Glutamatergic neuron (in vitro differentiated cells): ENCODE measurements at regions not wholly inside any gene's neighbourhood (a gene's known extent, or its start where the extent isn't known, plus 50 kb on each side); places are given as distances from the start of the nearest gene placed in this dataset.

ENCODE experiments used
- DNase-seq: peaks from one replicate; pipeline ENCODE4 v3.0.0; 2022
- H3K27ac Mint-ChIP-seq: one replicate; pipeline ENCODE4 v1.8.0; 2020; ENCODE audit warnings: mild to moderate bottlenecking, mixed read lengths, inconsistent platforms; ENCODE audit not compliant: unreplicated experiment
- H3K27me3 Mint-ChIP-seq: one replicate; pipeline ENCODE4 v1.8.0; 2020; ENCODE audit warnings: mild to moderate bottlenecking, moderate library complexity, mixed read lengths, inconsistent platforms; ENCODE audit not compliant: unreplicated experiment
- H3K36me3 Mint-ChIP-seq: one replicate; pipeline ENCODE4 v1.8.0; 2020; ENCODE audit warnings: mild to moderate bottlenecking, mixed read lengths, inconsistent platforms; ENCODE audit not compliant: unreplicated experiment
- H3K4me1 Mint-ChIP-seq: one replicate; pipeline ENCODE4 v1.8.0; 2020; ENCODE audit warnings: mild to moderate bottlenecking, low read depth, mixed read lengths, inconsistent platforms; ENCODE audit not compliant: unreplicated experiment
- H3K4me3 Mint-ChIP-seq: one replicate; pipeline ENCODE4 v1.8.0; 2020; ENCODE audit warnings: mild to moderate bottlenecking, mixed read lengths, inconsistent platforms; ENCODE audit not compliant: unreplicated experiment
- H3K9me3 Mint-ChIP-seq: one replicate; pipeline ENCODE4 v1.8.0; 2020; ENCODE audit warnings: mild to moderate bottlenecking, moderate library complexity, mixed read lengths, inconsistent platforms; ENCODE audit not compliant: unreplicated experiment
- CTCF ChIP-seq: fragments of 200-600 bp; sonication (generic); IDR thresholded peaks from one replicate; pipeline ENCODE4 v1.5.0; 2021; ENCODE audit not compliant: partially characterized antibody, unreplicated experiment

GRCh38 chr11:69396948-69397307, 84.5 kb upstream of the LINC01488 start:
- TF ChIP-seq CTCF, result no peak
- no peak overlapping the region for H3K4me3 Mint-ChIP-seq
- peaks cover 17% of the 10 kb centered on the region for H3K36me3 Mint-ChIP-seq
- peaks cover 4% of the 10 kb centered on the region for H3K27me3 Mint-ChIP-seq
- peaks cover 10% of the 10 kb centered on the region for H3K9me3 Mint-ChIP-seq
- no peaks in the 10 kb centered on the region for H3K4me1 Mint-ChIP-seq
- no peak overlapping the region for H3K27ac Mint-ChIP-seq
- no peak for DNase-seq

DNA sequence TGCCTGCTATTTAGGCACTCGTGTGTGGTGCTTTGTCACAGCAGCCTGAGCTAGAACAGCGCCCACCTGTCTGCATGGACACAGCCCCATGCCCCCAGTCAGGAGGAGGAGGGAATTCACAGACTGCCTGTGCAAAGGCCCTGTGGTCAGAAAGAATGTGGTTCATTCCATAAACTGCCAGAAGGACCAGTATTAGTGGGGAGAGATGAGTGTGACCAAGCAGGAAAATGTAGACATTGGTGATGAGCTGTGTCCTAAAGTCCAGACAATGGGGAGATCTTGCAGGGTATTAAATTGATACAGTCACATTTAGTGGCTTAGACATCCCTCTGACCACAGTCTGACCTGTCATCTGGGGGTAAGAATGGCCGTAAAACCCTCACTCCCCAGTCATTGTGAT, 83.7 kb upstream of the LINC01488 start:
- Mint-ChIP-seq H3K4me1 (no peaks in the 10 kb centered on the region), H3K4me3 (no peak overlapping the region), H3K9me3 (peaks cover 7% of the 10 kb centered on the region), H3K36me3 (peaks cover 18% of the 10 kb centered on the region), H3K27me3 (peaks cover 4% of the 10 kb centered on the region), H3K27ac (no peak overlapping the region)
- no peak for DNase-seq
- no peak for TF ChIP-seq CTCF

- DNase-seq, result no peak
- no peaks in the 10 kb centered on the region for H3K4me1 Mint-ChIP-seq
- peaks cover 25% of the 10 kb centered on the region for H3K36me3 Mint-ChIP-seq
- no peak overlapping the region for H3K4me3 Mint-ChIP-seq
- no peak overlapping the region for H3K27ac Mint-ChIP-seq
- H3K9me3 Mint-ChIP-seq, result peaks cover 6% of the 10 kb centered on the region
- H3K27me3 Mint-ChIP-seq, result peaks cover 5% of the 10 kb centered on the region
- TF ChIP-seq CTCF, result no peak
Measured at GRCh38 chr11:69398529-69399492, 82.7 kb upstream of the LINC01488 start.

DNA sequence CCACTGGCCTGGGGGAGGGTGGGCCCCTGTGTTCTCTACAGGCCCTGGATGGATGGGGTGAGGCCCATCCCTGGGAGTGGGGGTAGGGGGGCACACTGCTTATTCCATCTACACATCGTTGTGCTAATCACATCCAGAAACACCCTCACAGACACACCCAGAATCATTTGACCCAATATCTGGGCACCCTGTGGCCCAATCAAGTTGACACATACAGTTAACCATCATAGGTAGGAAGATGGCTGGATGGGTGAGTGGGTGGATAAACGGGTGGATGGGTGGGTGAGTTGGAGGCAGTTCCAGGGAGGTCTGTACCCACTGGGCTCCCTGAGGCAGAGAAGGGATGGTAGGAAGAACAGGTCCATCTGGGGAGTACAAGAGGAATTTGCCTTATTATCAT, 81.3 kb upstream of the LINC01488 start:
- Mint-ChIP-seq H3K4me1 (no peaks in the 10 kb centered on the region), H3K9me3 (peaks cover 6% of the 10 kb centered on the region), H3K4me3 (no peak overlapping the region), H3K27me3 (peaks cover 5% of the 10 kb centered on the region), H3K36me3 (peaks cover 25% of the 10 kb centered on the region), H3K27ac (no peak overlapping the region)
- no peak for DNase-seq
- no peak for TF ChIP-seq CTCF
